A549 (cell line): ENCODE measurements at regions not wholly inside any gene's neighbourhood (a gene's known extent, or its start where the extent isn't known, plus 50 kb on each side); places are given as distances from the start of the nearest gene placed in this dataset.

Source experiments
- CEBPB ChIP-seq, 2 experiments: fragments of >200 bp in 1 of 2; sonication (Bioruptor Twin) in 1 of 2; formaldehyde crosslinking in 1 of 2; IDR thresholded peaks; 2 replicates each; pipeline ENCODE4 v1.6.1; 2012 to 2016
- CTCF ChIP-seq: fragments of >200 bp; sonication (Bioruptor Twin); formaldehyde crosslinking; IDR thresholded peaks from 3 replicates; pipeline ENCODE4 v1.5.1; 2016
- ESRRA ChIP-seq: fragments of 150-350 bp; IDR thresholded peaks from 2 replicates; pipeline ENCODE4 v1.6.1; 2014; ENCODE audit warnings: mild to moderate bottlenecking, low read length, borderline replicate concordance
- FOSL2 ChIP-seq, 2 experiments: fragments of 450-650 bp in 1 of 2; fragments of >200 bp in 1 of 2; sonication (Bioruptor Twin) in 1 of 2; formaldehyde crosslinking; IDR thresholded peaks; 2 replicates each; pipeline versions ENCODE4 v1.5.0 to v1.6.1; 2016 to 2020; ENCODE audit warnings: mild to moderate bottlenecking in 1 of 2, moderate library complexity in 1 of 2
- JUNB ChIP-seq: fragments of >200 bp; sonication (Bioruptor Twin); formaldehyde crosslinking; IDR thresholded peaks from 2 replicates; pipeline ENCODE4 v1.6.1; 2016
- MAX ChIP-seq: IDR thresholded peaks from 2 replicates; pipeline ENCODE4 v1.6.1; 2012
- POLR2A ChIP-seq: IDR thresholded peaks from 2 replicates; pipeline ENCODE4 v1.6.1; 2012; ENCODE audit warnings: mild to moderate bottlenecking, low read length
- REST ChIP-seq: fragments of 200-600 bp; sonication (generic); IDR thresholded peaks from 2 replicates; pipeline ENCODE4 v1.6.1; 2016; ENCODE audit warnings: antibody characterized with exemption, mild to moderate bottlenecking, moderate library complexity
- SMC3 ChIP-seq: fragments of >200 bp; sonication (Bioruptor Twin); formaldehyde crosslinking; IDR thresholded peaks from 3 replicates; pipeline ENCODE4 v1.6.1; 2018; ENCODE audit warnings: inconsistent platforms
- ZNF302 ChIP-seq: fragments of 250-450 bp; sonication (Bioruptor Pico); IDR thresholded peaks from 2 replicates; pipeline ENCODE4 v1.9.0; 2021; ENCODE audit warnings: inconsistent platforms, mild to moderate bottlenecking, moderate library complexity

GRCh38 chr13:72645521-72645920 lies 81.9 kb downstream of the MZT1 start:
- no peak for TF ChIP-seq CTCF
- no peak for TF ChIP-seq POLR2A
- no peak for TF ChIP-seq ZNF302 (CRISPR knock-in tag)
- no peak for TF ChIP-seq CEBPB (IDR thresholded peaks at IDR 0.05)
- TF ChIP-seq ESRRA, result no peak
- no peak for TF ChIP-seq SMC3
- no peak for TF ChIP-seq JUNB
- TF ChIP-seq MAX, result no peak
- TF ChIP-seq REST, result no peak
- no peak for TF ChIP-seq FOSL2 (IDR thresholded peaks at IDR 0.05)
- no peak for TF ChIP-seq FOSL2 (CRISPR knock-in tag; IDR thresholded peaks at IDR 0.05)
